ENCODE measurements at regions not wholly inside any gene's neighbourhood (a gene's known extent, or its start where the extent isn't known, plus 50 kb on each side); places are given as distances from the start of the nearest gene placed in this dataset.

- intact Hi-C loops (cut with DNase I; ENCODE audit: low total_unique reads) = no loop called here
- no peak overlapping the region for H3K27ac ChIP-seq
- no peaks in the 10 kb centered on the region for H3K9me3 ChIP-seq
- no peaks in the 10 kb centered on the region for H3K36me3 ChIP-seq
- no peak for DNase-seq (ENCODE audit: low spot score in 2 of 2)
- TF ChIP-seq POLR2A (IDR thresholded peaks at IDR 0.05) (no peak), POLR2AphosphoS5 (IDR thresholded peaks at IDR 0.05) (no peak), CTCF (IDR thresholded peaks at IDR 0.05) (no peak)
- no peaks in the 10 kb centered on the region for H3K4me1 ChIP-seq
- no peak overlapping the region for H3K4me3 ChIP-seq
- no peaks in the 10 kb centered on the region for H3K27me3 ChIP-seq
These were observed 900.9 kb downstream of the RAB28 start for GRCh38 chr4:12583275-12583674.

- Histone ChIP-seq H3K27ac (no peak overlapping the region), H3K4me1 (no peaks in the 10 kb centered on the region), H3K27me3 (no peaks in the 10 kb centered on the region), H3K9me3 (no peaks in the 10 kb centered on the region), H3K36me3 (no peaks in the 10 kb centered on the region), H3K4me3 (no peak overlapping the region)
- no peak for DNase-seq (ENCODE audit: low spot score in 2 of 2)
- TF ChIP-seq CTCF (IDR thresholded peaks at IDR 0.05) (no peak), POLR2A (IDR thresholded peaks at IDR 0.05) (no peak), POLR2AphosphoS5 (IDR thresholded peaks at IDR 0.05) (no peak)
- intact Hi-C loops (cut with DNase I; ENCODE audit: low total_unique reads) = no loop called here
These were observed 903.4 kb downstream of the RAB28 start for GRCh38 chr4:12580787-12581186.

GRCh38 chr4:12579172-12579571 is 905.0 kb downstream of the RAB28 start:
- Histone ChIP-seq H3K9me3 (no peaks in the 10 kb centered on the region), H3K4me3 (no peak overlapping the region), H3K4me1 (no peaks in the 10 kb centered on the region), H3K27ac (no peak overlapping the region), H3K36me3 (no peaks in the 10 kb centered on the region), H3K27me3 (no peaks in the 10 kb centered on the region)
- DNase-seq (ENCODE audit: low spot score in 2 of 2) = no peak
- intact Hi-C loops (cut with DNase I; ENCODE audit: low total_unique reads) = no loop called here
- no peak for TF ChIP-seq POLR2A (IDR thresholded peaks at IDR 0.05)
- no peak for TF ChIP-seq CTCF (IDR thresholded peaks at IDR 0.05)
- TF ChIP-seq POLR2AphosphoS5 (IDR thresholded peaks at IDR 0.05) = no peak

- no peak for TF ChIP-seq POLR2A (IDR thresholded peaks at IDR 0.05)
- no peak for TF ChIP-seq CTCF (IDR thresholded peaks at IDR 0.05)
- no peak for TF ChIP-seq POLR2AphosphoS5 (IDR thresholded peaks at IDR 0.05)
- Histone ChIP-seq H3K4me3 (no peak overlapping the region), H3K9me3 (no peaks in the 10 kb centered on the region), H3K27ac (no peak overlapping the region), H3K36me3 (no peaks in the 10 kb centered on the region), H3K27me3 (no peaks in the 10 kb centered on the region), H3K4me1 (no peaks in the 10 kb centered on the region)
- intact Hi-C loops (cut with DNase I; ENCODE audit: low total_unique reads) = no loop called here
- no peak for DNase-seq (ENCODE audit: low spot score in 2 of 2)
These were observed 907.7 kb downstream of the RAB28 start for GRCh38 chr4:12576409-12576808.

GRCh38 chr4:12573716-12574115 is 910.4 kb downstream of the RAB28 start:
- DNase-seq (ENCODE audit: low spot score in 2 of 2) = no peak
- H3K9me3 ChIP-seq = no peaks in the 10 kb centered on the region
- intact Hi-C loops (cut with DNase I; ENCODE audit: low total_unique reads) = no loop called here
- no peak overlapping the region for H3K4me3 ChIP-seq
- no peaks in the 10 kb centered on the region for H3K27me3 ChIP-seq
- no peak overlapping the region for H3K27ac ChIP-seq
- no peak for TF ChIP-seq CTCF (IDR thresholded peaks at IDR 0.05)
- TF ChIP-seq POLR2AphosphoS5 (IDR thresholded peaks at IDR 0.05) = no peak
- no peak for TF ChIP-seq POLR2A (IDR thresholded peaks at IDR 0.05)
- H3K36me3 ChIP-seq = no peaks in the 10 kb centered on the region
- H3K4me1 ChIP-seq = no peaks in the 10 kb centered on the region
